ENCODE measurements at regions not wholly inside any gene's neighbourhood (a gene's known extent, or its start where the extent isn't known, plus 50 kb on each side); places are given as distances from the start of the nearest gene placed in this dataset.

- TF ChIP-seq POLR2AphosphoS5 (IDR thresholded peaks at IDR 0.05; ENCODE audit: low read depth, low read length) = no peak
- TF ChIP-seq SIN3A (IDR thresholded peaks at IDR 0.05; ENCODE audit: borderline replicate concordance, insufficient read depth, low read length) = no peak
- no peak for TF ChIP-seq FOXP2 (optimal IDR thresholded peaks at IDR 0.05; ENCODE audit: borderline replicate concordance, extremely low read depth, extremely low read length, insufficient read depth)
Measured at GRCh38 chr14:82298811-82299210, 765.2 kb upstream of the SEL1L start.

GRCh38 chr14:82309199-82309598 lies 775.5 kb upstream of the SEL1L start:
- TF ChIP-seq TAF1 (IDR thresholded peaks at IDR 0.05; ENCODE audit: borderline replicate concordance, insufficient read depth, low read length) = no peak
- TF ChIP-seq FOXP2 (optimal IDR thresholded peaks at IDR 0.05; ENCODE audit: borderline replicate concordance, extremely low read depth, extremely low read length, insufficient read depth) = no peak
- no peak for TF ChIP-seq SIN3A (IDR thresholded peaks at IDR 0.05; ENCODE audit: borderline replicate concordance, insufficient read depth, low read length)
- no peak for TF ChIP-seq POLR2AphosphoS5 (IDR thresholded peaks at IDR 0.05; ENCODE audit: low read depth, low read length)
- no peak for TF ChIP-seq REST (IDR thresholded peaks at IDR 0.05; ENCODE audit: insufficient read depth in 1 of 2, low read depth in 2 of 2, low read length in 2 of 2)

GRCh38 chr14:82313889-82314288 lies 780.2 kb upstream of the SEL1L start:
- TF ChIP-seq FOXP2 (optimal IDR thresholded peaks at IDR 0.05; ENCODE audit: borderline replicate concordance, extremely low read depth, extremely low read length, insufficient read depth) (no peak), POLR2AphosphoS5 (IDR thresholded peaks at IDR 0.05; ENCODE audit: low read depth, low read length) (no peak)

GRCh38 chr14:82328442-82328841 lies 794.8 kb upstream of the SEL1L start:
- TF ChIP-seq POLR2AphosphoS5 (IDR thresholded peaks at IDR 0.05; ENCODE audit: low read depth, low read length) = no peak
- TF ChIP-seq FOXP2 (optimal IDR thresholded peaks at IDR 0.05; ENCODE audit: borderline replicate concordance, extremely low read depth, extremely low read length, insufficient read depth) = no peak
- TF ChIP-seq TAF1 (IDR thresholded peaks at IDR 0.05; ENCODE audit: borderline replicate concordance, insufficient read depth, low read length) = no peak
- no peak for TF ChIP-seq REST (IDR thresholded peaks at IDR 0.05; ENCODE audit: insufficient read depth in 1 of 2, low read depth in 2 of 2, low read length in 2 of 2)
- no peak for TF ChIP-seq SIN3A (IDR thresholded peaks at IDR 0.05; ENCODE audit: borderline replicate concordance, insufficient read depth, low read length)

- no peak for TF ChIP-seq POLR2AphosphoS5 (IDR thresholded peaks at IDR 0.05; ENCODE audit: low read depth, low read length)
- TF ChIP-seq REST (IDR thresholded peaks at IDR 0.05; ENCODE audit: insufficient read depth in 1 of 2, low read depth in 2 of 2, low read length in 2 of 2) = no peak
- TF ChIP-seq TAF1 (IDR thresholded peaks at IDR 0.05; ENCODE audit: borderline replicate concordance, insufficient read depth, low read length) = no peak
- no peak for TF ChIP-seq SIN3A (IDR thresholded peaks at IDR 0.05; ENCODE audit: borderline replicate concordance, insufficient read depth, low read length)
- TF ChIP-seq FOXP2 (optimal IDR thresholded peaks at IDR 0.05; ENCODE audit: borderline replicate concordance, extremely low read depth, extremely low read length, insufficient read depth) = no peak
Measured at GRCh38 chr14:82341261-82341810, 807.7 kb upstream of the SEL1L start.

GRCh38 chr14:82342596-82342995 lies 808.9 kb upstream of the SEL1L start:
- TF ChIP-seq SIN3A (IDR thresholded peaks at IDR 0.05; ENCODE audit: borderline replicate concordance, insufficient read depth, low read length) = no peak
- TF ChIP-seq POLR2AphosphoS5 (IDR thresholded peaks at IDR 0.05; ENCODE audit: low read depth, low read length) = no peak
- TF ChIP-seq FOXP2 (optimal IDR thresholded peaks at IDR 0.05; ENCODE audit: borderline replicate concordance, extremely low read depth, extremely low read length, insufficient read depth) = no peak
- no peak for TF ChIP-seq REST (IDR thresholded peaks at IDR 0.05; ENCODE audit: insufficient read depth in 1 of 2, low read depth in 2 of 2, low read length in 2 of 2)
- no peak for TF ChIP-seq TAF1 (IDR thresholded peaks at IDR 0.05; ENCODE audit: borderline replicate concordance, insufficient read depth, low read length)
